ENCODE measurements at regions not wholly inside any gene's neighbourhood (a gene's known extent, or its start where the extent isn't known, plus 50 kb on each side); places are given as distances from the start of the nearest gene placed in this dataset.

- FAIRE-seq: no peak
These were observed 129.8 kb upstream of the CPM start for GRCh38 chr12:69062621-69063237.

DNA sequence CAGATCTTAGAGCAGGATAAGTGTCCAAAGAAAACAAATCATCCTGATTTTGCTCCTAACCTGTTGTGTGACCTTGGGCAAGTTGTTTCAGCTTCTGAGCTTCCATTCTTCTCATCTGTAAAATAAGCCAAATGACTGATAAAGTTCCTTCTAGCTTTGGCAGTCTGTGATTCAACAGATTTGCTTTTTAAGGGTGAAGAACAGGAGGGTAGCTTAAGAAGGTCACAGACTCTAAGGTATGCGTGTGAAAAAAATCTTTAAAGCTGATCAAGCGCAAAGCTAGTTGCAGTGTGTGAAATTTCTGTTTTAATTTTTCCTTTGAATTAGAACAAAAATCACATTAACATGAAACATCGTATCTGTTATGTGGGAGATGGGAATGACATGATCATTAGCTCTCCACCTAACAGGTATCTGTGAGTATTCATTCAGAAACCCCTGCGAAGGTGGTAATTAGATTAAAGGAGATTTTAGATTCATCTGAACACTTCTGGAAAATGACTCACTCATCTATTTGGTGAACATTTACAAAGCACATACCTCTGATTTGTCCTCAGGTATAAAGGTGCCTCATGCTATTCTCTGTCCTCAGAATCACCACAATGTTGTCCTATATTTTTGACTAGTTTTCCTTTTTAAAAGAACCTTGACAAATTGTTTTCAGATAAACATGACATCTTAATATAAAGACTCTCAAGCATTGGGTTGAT lies 131.9 kb upstream of the CPM start:
- no peak for FAIRE-seq

DNA sequence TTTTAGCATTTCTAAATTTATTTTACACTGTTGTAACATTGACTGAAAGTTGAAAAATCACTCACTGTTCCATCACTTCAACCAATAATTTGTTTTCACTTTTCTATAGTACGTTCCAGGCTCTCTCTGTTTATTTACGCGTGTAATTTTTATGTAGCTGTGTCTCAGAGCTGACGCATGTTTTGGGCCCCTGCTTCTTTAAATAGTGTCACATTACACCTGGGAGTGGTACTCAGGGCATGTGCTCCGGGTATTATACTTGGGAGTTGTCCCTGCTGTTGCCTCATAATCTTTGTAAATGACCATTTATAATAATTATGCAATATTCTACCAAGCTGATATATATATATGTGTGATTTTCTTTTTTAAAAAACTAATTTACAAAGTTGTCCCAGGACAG lies 132.8 kb upstream of the CPM start:
- no peak for FAIRE-seq

DNA sequence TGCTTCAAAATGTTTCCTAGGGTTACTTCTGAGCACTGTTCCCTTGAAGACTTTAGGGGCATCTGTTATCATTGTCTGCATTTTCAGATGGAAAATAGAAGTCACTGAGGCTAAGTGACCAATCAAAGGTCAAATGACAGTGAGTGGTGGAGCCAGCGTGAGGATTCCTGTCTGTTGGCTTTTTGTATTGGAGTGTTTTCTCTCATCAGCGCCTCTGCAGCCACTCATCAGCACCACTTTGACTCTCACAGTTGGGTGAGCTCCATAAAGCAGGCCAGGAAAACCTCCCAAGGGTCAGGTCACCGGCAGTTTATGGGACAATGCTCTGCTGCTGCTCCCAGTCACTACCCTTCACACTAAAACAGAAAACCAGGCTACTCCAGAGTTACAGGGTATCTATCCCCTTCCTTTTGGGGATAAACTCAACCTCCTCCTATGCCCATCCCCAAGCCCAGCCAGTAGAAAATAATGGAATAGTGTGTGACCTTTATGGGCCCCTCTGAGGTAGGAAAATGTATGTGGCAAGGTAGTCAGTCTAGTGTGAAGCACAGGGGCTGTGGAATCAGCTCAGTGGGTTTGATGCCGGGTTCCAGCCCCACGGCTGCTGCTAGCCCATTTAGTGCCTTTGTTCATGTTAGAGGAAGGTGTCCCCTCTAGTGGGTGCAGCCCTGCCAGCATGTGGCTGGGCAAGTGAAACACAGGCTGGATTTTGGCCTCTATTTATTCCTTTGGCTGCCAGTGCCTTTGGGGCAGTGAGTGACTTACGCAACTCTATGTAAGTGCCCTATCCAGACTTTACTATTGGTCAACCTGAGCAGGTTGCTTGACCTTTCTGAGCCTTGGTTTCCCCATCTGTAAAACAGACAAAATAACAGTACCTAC lies 133.8 kb upstream of the CPM start:
- FAIRE-seq: no peak

GRCh38 chr12:69067713-69068112 lies 134.7 kb upstream of the CPM start:
- no peak for FAIRE-seq

- FAIRE-seq: no peak
These were observed 135.5 kb upstream of the CPM start for GRCh38 chr12:69068448-69068847.

GRCh38 chr12:69069479-69069878 lies 136.5 kb upstream of the CPM start:
- FAIRE-seq: no peak

DNA sequence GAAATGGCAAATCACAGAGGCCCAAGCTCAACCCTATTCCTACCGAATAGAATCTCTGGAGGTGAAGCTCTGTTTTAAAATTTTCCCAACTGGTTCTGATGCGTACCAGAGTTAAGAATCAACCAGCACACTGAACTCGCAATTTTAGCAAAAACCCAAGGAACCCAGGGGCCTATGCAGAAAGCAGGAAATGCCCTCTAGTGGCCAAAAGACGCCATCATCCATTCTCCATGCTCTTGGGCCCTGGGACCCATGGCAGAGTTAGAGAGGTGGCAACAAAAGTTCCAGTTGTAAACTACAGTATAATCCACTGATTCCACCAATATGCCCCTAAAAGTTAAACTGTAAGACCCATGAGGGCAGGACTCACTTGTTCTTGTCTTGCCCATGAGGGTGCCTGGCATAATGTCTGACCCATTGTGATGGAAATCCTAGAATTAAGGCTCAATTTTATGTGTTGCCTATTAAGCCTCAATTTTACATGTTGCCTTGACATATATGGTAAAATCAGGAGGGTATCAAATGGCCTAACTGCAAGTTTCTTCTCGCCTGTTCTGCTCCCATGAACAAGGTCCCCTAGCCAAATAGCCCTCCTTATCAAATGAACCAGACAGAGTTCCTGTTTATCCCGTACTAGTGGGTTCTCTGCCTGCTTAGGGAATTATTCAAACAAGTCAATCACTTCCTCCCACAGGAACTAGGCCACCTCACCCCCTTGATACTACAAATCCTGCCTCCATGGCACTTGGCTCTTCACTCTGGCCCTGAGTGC lies 137.5 kb upstream of the CPM start:
- FAIRE-seq: no peak

GRCh38 chr12:69071091-69071370 lies 138.1 kb upstream of the CPM start:
- FAIRE-seq: no peak

- no peak for FAIRE-seq
These were observed 140.1 kb upstream of the CPM start for GRCh38 chr12:69073035-69073434.

DNA sequence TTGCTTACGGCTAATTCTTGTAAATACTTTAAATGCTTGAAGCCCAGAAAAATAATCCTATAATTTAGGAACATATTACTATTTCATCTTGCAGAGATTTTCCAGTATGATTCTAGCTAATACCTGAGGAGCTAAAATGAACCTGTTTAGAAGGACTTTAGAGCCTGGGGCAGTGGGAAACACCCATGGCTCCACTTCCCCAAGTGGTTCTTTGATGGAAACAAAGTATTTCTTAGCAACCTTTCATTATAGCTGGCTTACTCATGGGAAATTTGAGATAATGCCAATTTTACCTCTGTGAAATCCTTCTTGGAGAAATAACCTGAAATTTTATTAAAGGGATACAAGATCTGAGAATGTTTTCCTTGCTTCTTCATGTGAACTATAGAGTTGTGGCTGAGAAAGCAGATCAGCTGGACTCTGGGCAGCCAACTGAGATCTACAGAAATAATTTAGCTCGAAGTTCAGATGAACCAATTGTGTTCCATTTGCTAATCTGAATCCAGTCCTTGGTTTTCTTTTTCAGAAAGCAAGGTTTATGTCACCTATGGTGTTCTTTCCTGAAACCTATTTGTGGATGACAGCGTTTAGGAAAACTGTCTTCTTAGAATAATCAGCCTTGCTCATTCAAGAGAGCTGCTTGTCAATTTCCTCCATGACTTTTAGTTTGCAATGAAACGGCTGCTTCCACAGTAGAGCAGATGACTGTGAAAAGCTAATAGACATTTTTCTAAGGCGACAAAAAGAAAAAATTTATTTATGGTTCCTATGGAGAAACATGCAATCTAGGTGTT lies 141.8 kb upstream of the CPM start:
- no peak for FAIRE-seq

DNA sequence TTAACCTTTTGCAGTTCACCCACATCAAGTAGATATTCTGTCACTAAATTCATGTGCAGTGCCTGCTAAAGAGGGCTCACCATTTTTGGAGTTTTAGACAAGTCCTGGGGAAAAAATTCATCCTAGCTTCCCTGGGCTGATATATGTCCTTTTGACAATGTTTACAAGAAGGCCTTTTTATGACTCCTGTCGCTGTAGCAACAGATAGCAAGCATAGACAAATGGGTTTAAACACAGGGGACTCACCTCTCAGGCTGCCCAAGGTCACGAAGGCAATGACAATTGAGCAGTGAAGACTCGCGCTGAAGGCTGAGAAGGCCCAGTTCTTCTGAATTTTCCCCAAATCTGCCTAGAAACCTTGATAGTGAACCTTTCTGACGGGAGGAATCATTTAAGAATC lies 150.7 kb upstream of the CPM start:
- no peak for FAIRE-seq

DNA sequence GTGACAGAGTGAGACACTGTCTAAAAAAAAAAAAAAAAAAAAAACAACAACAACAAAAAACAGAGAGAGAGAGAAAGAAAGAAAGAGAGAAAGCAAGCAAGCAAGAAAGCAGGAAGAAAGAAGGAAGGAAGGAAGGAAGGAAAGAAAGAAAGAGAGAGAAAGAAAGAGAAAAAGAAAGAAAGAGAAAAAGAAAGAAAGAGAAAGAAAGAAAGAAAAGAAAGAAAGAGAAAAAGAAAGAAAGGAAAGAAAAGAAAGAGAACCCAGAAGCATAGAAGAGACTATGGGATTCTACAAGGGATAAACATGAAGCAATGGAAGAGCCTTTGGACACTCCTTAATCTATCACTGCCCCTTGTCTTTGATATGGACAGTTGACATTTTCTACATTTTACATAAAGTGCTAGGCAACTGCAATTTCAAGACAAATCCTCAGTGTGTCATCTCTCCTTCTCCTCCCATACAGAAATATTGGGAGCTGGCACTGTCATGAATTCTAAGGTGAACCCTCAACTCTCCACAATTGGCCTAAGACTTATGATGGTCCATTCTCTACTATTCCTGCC lies 151.9 kb upstream of the CPM start:
- FAIRE-seq: no peak

DNA sequence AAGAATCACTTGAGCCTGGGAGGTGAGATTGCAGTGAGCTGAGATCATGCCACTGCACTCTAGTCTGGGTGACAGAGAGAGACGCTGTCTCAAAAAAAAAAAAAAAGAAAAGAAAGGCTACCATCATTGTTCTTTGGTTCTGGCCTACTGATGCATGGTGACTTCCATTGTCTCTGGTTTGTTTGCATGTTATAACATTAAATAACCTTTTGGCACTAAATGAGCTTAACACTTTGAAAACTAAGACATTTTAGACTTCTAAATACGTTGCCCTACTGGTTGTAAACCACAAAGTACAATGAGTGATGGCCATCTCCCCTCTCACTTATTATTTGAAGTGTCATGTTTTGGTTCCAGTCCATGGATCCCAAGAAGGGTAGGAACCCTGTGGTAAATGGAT lies 152.9 kb upstream of the CPM start:
- no peak for FAIRE-seq

- no peak for FAIRE-seq
These were observed 151.4 kb upstream of the CPSF6 start for GRCh38 chr12:69087986-69088385.

DNA sequence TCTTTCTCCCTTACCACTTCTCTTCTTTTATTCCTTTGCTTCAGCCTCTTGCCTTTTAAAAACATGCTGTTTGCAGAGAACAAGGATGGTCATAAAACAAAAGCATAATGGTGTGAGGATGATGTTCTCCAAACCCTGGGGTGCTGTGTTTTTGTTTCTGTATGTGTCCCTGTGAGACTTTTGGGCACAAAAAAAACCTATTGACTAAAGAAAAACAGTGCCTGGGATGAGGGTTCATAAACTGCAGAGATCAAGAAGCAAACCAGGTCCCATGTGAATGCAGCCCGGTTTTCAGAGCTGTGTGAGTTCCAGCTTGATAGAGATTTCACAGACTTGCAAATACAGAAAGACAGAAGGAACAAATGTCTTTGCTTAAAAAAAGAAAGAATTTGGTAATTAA lies 148.6 kb upstream of the CPSF6 start:
- FAIRE-seq: no peak

DNA sequence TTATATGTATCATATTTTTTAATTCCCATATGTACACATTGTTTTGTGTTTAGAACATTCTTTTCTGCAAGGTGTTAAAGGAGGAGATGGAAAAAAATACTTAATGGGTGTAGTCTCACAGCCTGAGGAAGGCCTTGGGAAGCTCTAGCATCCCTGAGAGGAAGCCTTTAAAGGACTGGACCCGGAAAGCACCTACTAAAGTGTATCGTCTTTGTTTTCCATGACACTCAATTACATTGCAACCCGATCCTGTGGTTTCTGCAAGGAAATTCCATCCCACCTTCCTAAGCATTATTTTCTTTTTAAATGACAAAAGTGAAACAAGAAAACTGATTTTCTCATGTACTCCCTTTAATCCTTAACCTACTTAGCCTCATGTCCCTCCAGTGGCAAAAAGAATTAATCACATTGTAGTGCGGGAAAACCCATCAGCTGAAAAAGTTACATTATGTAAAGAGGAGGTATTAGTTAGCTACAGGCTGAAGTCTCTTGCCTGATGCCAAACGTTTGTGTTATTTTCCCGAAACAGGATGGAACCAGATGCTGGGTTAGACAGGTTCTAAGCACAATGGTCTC lies 147.8 kb upstream of the CPSF6 start:
- FAIRE-seq: no peak

DNA sequence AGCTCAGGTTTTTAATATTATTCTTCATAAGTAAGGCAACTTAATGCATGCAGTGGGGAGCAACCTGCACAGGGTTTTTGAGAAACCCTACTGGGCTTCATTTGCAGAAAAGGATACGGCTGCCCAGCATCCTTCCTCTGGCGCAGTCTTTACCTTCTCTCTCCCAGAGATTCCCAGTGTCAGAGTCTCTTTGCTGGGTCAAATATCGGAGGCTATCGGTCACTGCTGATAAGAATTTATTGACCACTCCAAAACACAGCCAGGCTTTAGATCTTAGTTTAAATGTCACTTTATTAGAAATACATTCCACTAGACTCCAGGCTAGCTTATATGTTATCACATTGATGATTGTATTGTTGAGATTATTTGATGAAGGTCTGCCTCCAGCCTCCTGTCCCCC lies 147.2 kb upstream of the CPSF6 start:
- no peak for FAIRE-seq

GRCh38 chr12:69094606-69095216 lies 144.7 kb upstream of the CPSF6 start:
- FAIRE-seq: no peak

GRCh38 chr12:69095765-69096477 lies 143.4 kb upstream of the CPSF6 start:
- FAIRE-seq: no peak

Data from colon (tissue), 2 donors.